Gastrocnemius medialis (tissue), 4 donors: ENCODE measurements at regions not wholly inside any gene's neighbourhood (a gene's known extent, or its start where the extent isn't known, plus 50 kb on each side); places are given as distances from the start of the nearest gene placed in this dataset.

ENCODE experiments used
- CTCF ChIP-seq, 5 experiments: fragments of 450-650 bp in 3 of 5; fragments of 200-600 bp in 2 of 5; sonication (generic) in 2 of 5; IDR thresholded peaks in 4 of 5; conservative IDR thresholded peaks in 1 of 5; 1 replicate in 4 of 5; 2 replicates in 1 of 5; pipeline ENCODE4 v1.5.1; 2016 to 2019; ENCODE audit warnings: antibody characterized with exemption in 5 of 5, mild to moderate bottlenecking in 3 of 5, moderate library complexity in 3 of 5
- POLR2A ChIP-seq, 2 donors: fragments of 450-650 bp; IDR thresholded peaks; one replicate each; pipeline ENCODE4 v1.6.1; 2017; ENCODE audit warnings: antibody characterized with exemption in 2 of 2, mild to moderate bottlenecking in 2 of 2, moderate library complexity in 2 of 2

- no peak for TF ChIP-seq POLR2A (IDR thresholded peaks at IDR 0.05)
- TF ChIP-seq CTCF (IDR thresholded peaks at IDR 0.05 in 4 of 5, conservative IDR thresholded peaks at IDR 0.05 in 1 of 5): no peak
Measured at GRCh38 chr10:21150166-21150565, 253.1 kb upstream of the NEBL start.
